ENCODE measurements at regions not wholly inside any gene's neighbourhood (a gene's known extent, or its start where the extent isn't known, plus 50 kb on each side); places are given as distances from the start of the nearest gene placed in this dataset.

DNA sequence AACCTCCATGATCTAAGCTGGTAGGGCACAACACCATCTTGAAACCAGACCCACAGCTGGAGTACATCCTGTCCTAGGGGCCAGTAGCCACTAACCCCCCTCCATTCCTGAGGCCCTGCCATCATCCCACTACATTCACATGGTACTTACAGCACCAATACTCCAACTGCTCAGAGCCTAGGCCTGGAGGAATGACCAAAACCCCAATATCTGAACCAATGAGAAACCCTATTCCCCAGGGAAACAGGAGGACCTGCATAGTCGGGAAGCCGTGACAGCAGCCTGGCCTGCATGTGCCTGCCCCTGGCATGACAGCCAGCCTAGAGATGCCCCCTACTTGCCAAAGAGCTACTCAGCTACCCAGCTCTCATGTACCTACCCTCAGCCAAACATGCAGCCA lies 65.4 kb upstream of the DMRT1 start:
- H3K4me1 ChIP-seq (ENCODE audit: control insufficient read depth, insufficient read depth, low read length): no peaks in the 10 kb centered on the region
- H3K9me3 ChIP-seq (ENCODE audit: control insufficient read depth, insufficient read depth, low read depth, low read length): no peaks in the 10 kb centered on the region; the same call in 1 of the 2 replicates
- CTCF ChIA-PET: interaction anchor here (0.6 kb wide), 1 partner anchor 605 kb away, joined by 3 read pairs; no protein-coding TSS in a partner anchor
- no peak overlapping the region for H3K4me3 ChIP-seq (ENCODE audit: low read depth, low read length)
- TF ChIP-seq, protein P1, sequence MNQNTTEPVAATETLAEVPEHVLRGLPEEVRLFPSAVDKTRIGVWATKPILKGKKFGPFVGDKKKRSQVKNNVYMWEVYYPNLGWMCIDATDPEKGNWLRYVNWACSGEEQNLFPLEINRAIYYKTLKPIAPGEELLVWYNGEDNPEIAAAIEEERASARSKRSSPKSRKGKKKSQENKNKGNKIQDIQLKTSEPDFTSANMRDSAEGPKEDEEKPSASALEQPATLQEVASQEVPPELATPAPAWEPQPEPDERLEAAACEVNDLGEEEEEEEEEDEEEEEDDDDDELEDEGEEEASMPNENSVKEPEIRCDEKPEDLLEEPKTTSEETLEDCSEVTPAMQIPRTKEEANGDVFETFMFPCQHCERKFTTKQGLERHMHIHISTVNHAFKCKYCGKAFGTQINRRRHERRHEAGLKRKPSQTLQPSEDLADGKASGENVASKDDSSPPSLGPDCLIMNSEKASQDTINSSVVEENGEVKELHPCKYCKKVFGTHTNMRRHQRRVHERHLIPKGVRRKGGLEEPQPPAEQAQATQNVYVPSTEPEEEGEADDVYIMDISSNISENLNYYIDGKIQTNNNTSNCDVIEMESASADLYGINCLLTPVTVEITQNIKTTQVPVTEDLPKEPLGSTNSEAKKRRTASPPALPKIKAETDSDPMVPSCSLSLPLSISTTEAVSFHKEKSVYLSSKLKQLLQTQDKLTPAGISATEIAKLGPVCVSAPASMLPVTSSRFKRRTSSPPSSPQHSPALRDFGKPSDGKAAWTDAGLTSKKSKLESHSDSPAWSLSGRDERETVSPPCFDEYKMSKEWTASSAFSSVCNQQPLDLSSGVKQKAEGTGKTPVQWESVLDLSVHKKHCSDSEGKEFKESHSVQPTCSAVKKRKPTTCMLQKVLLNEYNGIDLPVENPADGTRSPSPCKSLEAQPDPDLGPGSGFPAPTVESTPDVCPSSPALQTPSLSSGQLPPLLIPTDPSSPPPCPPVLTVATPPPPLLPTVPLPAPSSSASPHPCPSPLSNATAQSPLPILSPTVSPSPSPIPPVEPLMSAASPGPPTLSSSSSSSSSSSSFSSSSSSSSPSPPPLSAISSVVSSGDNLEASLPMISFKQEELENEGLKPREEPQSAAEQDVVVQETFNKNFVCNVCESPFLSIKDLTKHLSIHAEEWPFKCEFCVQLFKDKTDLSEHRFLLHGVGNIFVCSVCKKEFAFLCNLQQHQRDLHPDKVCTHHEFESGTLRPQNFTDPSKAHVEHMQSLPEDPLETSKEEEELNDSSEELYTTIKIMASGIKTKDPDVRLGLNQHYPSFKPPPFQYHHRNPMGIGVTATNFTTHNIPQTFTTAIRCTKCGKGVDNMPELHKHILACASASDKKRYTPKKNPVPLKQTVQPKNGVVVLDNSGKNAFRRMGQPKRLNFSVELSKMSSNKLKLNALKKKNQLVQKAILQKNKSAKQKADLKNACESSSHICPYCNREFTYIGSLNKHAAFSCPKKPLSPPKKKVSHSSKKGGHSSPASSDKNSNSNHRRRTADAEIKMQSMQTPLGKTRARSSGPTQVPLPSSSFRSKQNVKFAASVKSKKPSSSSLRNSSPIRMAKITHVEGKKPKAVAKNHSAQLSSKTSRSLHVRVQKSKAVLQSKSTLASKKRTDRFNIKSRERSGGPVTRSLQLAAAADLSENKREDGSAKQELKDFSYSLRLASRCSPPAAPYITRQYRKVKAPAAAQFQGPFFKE (tag by site-specific recombination; IDR thresholded peaks at IDR 0.05; ENCODE audit: borderline replicate concordance): no peak
- no peak for TF ChIP-seq KLF8 (tag by site-specific recombination; IDR thresholded peaks at IDR 0.05)
- TF ChIP-seq ZNF629 (tag by site-specific recombination; IDR thresholded peaks at IDR 0.05): no peak
- TF ChIP-seq, protein P2, sequence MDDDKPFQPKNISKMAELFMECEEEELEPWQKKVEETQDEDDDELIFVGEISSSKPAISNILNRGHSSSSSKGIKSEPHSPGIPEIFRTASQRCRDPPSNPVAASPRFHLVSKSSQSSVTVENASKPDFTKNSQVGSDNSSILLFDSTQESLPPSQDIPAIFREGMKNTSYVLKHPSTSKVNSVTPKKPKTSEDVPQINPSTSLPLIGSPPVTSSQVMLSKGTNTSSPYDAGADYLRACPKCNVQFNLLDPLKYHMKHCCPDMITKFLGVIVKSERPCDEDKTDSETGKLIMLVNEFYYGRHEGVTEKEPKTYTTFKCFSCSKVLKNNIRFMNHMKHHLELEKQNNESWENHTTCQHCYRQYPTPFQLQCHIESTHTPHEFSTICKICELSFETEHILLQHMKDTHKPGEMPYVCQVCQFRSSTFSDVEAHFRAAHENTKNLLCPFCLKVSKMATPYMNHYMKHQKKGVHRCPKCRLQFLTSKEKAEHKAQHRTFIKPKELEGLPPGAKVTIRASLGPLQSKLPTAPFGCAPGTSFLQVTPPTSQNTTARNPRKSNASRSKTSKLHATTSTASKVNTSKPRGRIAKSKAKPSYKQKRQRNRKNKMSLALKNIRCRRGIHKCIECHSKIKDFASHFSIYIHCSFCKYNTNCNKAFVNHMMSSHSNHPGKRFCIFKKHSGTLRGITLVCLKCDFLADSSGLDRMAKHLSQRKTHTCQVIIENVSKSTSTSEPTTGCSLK (tag by site-specific recombination; IDR thresholded peaks at IDR 0.05): no peak
- TF ChIP-seq ZNF510 (tag by site-specific recombination; IDR thresholded peaks at IDR 0.05; ENCODE audit: insufficient replicate concordance): no peak
- TF ChIP-seq IKZF3 (tag by site-specific recombination; IDR thresholded peaks at IDR 0.05): no peak
- TF ChIP-seq ZNF521 (tag by site-specific recombination; IDR thresholded peaks at IDR 0.05): no peak
- H3K36me3 ChIP-seq (ENCODE audit: control insufficient read depth in 2 of 2, insufficient read depth in 1 of 2, low read length in 2 of 2): no peaks in the 10 kb centered on the region
- POLR2A ChIA-PET: no interaction called here
- no peak overlapping the region for H3K27ac ChIP-seq (ENCODE audit: extremely low read depth, low read depth, low read length)

DNA sequence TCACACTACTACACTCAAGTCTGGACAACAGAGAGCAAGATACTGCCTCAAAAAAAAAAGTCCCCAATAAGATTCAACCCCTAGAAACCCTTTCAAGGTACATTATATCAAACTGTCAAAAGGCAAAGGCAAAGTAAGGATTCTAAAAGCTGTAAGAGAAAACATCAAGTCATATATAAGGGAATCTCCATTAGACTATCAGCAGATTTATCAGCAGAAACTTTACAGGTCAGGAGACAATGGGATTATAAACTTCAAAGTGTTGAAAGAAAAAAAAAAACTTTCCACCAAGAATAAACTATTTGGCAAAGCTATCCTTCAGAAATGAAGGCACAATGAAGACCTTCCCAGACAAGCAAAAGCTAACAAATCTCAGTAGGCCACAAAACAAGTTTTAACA lies 63.5 kb upstream of the DMRT1 start:
- POLR2A ChIA-PET: no interaction called here

More for the DNA sequence above, 63.5 kb upstream of the DMRT1 start:
- CTCF ChIA-PET: interaction anchor here (0.6 to 1.1 kb wide), 5 partner anchors 31 to 391 kb away, joined by 3 to 5 read pairs (median 3); no protein-coding TSS in a partner anchor
- Histone ChIP-seq H3K9me3 (ENCODE audit: control insufficient read depth, insufficient read depth, low read depth, low read length) (no peaks in the 10 kb centered on the region; the same call in 1 of the 2 replicates), H3K4me1 (ENCODE audit: control insufficient read depth, insufficient read depth, low read length) (no peaks in the 10 kb centered on the region), H3K36me3 (ENCODE audit: control insufficient read depth in 2 of 2, insufficient read depth in 1 of 2, low read length in 2 of 2) (no peaks in the 10 kb centered on the region), H3K4me3 (ENCODE audit: low read depth, low read length) (no peak overlapping the region), H3K27ac (ENCODE audit: extremely low read depth, low read depth, low read length) (no peak overlapping the region)
- TF ChIP-seq ZNF837 (tag by site-specific recombination; IDR thresholded peaks at IDR 0.05): no peak
- no peak for TF ChIP-seq ZNF416 (tag by site-specific recombination; IDR thresholded peaks at IDR 0.05)
- no peak for TF ChIP-seq ZNF24 (tag by site-specific recombination; IDR thresholded peaks at IDR 0.05)
- TF ChIP-seq, protein P3, sequence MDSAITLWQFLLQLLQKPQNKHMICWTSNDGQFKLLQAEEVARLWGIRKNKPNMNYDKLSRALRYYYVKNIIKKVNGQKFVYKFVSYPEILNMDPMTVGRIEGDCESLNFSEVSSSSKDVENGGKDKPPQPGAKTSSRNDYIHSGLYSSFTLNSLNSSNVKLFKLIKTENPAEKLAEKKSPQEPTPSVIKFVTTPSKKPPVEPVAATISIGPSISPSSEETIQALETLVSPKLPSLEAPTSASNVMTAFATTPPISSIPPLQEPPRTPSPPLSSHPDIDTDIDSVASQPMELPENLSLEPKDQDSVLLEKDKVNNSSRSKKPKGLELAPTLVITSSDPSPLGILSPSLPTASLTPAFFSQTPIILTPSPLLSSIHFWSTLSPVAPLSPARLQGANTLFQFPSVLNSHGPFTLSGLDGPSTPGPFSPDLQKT (IDR thresholded peaks at IDR 0.05; ENCODE audit: borderline replicate concordance, low read depth, low read length): no peak
- TF ChIP-seq HOXA7 (CRISPR knock-in tag; IDR thresholded peaks at IDR 0.05; ENCODE audit: borderline replicate concordance): no peak
- TF ChIP-seq, protein P4, sequence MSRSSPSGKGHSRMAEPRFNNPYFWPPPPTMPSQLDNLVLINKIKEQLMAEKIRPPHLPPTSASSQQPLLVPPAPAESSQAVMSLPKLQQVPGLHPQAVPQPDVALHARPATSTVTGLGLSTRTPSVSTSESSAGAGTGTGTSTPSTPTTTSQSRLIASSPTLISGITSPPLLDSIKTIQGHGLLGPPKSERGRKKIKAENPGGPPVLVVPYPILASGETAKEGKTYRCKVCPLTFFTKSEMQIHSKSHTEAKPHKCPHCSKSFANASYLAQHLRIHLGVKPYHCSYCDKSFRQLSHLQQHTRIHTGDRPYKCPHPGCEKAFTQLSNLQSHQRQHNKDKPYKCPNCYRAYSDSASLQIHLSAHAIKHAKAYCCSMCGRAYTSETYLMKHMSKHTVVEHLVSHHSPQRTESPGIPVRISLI (tag by site-specific recombination; IDR thresholded peaks at IDR 0.05): no peak
- peak; percentile 90 for TF ChIP-seq ZNF791 (tag by site-specific recombination; IDR thresholded peaks at IDR 0.05)
- peak; percentile 76 for TF ChIP-seq SETDB1 (IDR thresholded peaks at IDR 0.05; ENCODE audit: insufficient read length, low read length)
- TF ChIP-seq, protein P5, sequence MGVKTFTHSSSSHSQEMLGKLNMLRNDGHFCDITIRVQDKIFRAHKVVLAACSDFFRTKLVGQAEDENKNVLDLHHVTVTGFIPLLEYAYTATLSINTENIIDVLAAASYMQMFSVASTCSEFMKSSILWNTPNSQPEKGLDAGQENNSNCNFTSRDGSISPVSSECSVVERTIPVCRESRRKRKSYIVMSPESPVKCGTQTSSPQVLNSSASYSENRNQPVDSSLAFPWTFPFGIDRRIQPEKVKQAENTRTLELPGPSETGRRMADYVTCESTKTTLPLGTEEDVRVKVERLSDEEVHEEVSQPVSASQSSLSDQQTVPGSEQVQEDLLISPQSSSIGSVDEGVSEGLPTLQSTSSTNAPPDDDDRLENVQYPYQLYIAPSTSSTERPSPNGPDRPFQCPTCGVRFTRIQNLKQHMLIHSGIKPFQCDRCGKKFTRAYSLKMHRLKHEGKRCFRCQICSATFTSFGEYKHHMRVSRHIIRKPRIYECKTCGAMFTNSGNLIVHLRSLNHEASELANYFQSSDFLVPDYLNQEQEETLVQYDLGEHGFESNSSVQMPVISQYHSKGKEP (tag by site-specific recombination; IDR thresholded peaks at IDR 0.05): no peak
- TF ChIP-seq ZFHX2 (tag by site-specific recombination; conservative IDR thresholded peaks at IDR 0.05): no peak

Data from HEK293 (cell line).